ENCODE measurements at regions not wholly inside any gene's neighbourhood (a gene's known extent, or its start where the extent isn't known, plus 50 kb on each side); places are given as distances from the start of the nearest gene placed in this dataset.

GRCh38 chr5:106368021-106368420 is 1302.7 kb downstream of the EFNA5 start:
- TF ChIP-seq CTCF (IDR thresholded peaks at IDR 0.05): no peak
- no peak for TF ChIP-seq EZH2 (IDR thresholded peaks at IDR 0.05; ENCODE audit: borderline replicate concordance, insufficient read depth, low read depth, low read length, poor library complexity, severe bottlenecking)
